DND-41 (cell line): ENCODE measurements at regions not wholly inside any gene's neighbourhood (a gene's known extent, or its start where the extent isn't known, plus 50 kb on each side); places are given as distances from the start of the nearest gene placed in this dataset.

Experiments used
- EZH2 ChIP-seq: IDR thresholded peaks from 3 replicates; pipeline ENCODE4 v1.6.1; 2012; ENCODE audit warnings: borderline replicate concordance, low read depth, mild to moderate bottlenecking, moderate library complexity, low read length, inconsistent platforms; ENCODE audit not compliant: severe bottlenecking
- TF ChIP-seq, protein P1 (sequence below): IDR thresholded peaks from 2 replicates; pipeline ENCODE4 v1.5.1; 2012; ENCODE audit warnings: borderline replicate concordance, low read length, moderate library complexity, mild to moderate bottlenecking; ENCODE audit not compliant: poor library complexity, severe bottlenecking; ENCODE audit errors: extremely low read depth

DNA sequence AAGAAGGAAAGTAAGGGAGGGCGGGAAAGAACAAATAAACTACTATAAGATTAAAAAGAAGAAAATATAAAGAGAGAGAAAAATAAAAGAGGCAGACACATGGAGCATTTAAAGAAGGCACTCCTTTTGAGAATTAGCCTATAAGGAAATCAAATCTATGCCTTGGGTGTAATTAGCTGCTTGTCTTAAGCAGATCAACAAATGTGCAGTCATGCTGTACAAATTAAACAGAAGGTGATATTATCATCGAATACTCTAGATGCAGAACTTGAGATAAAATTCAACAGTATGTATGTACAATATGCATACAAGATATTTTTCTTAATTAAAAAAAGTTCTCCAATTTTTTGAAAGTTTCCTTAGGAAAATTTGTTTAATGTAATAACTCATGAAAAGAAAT, 623.0 kb upstream of the CHORDC1 start:
- TF ChIP-seq, protein P1, sequence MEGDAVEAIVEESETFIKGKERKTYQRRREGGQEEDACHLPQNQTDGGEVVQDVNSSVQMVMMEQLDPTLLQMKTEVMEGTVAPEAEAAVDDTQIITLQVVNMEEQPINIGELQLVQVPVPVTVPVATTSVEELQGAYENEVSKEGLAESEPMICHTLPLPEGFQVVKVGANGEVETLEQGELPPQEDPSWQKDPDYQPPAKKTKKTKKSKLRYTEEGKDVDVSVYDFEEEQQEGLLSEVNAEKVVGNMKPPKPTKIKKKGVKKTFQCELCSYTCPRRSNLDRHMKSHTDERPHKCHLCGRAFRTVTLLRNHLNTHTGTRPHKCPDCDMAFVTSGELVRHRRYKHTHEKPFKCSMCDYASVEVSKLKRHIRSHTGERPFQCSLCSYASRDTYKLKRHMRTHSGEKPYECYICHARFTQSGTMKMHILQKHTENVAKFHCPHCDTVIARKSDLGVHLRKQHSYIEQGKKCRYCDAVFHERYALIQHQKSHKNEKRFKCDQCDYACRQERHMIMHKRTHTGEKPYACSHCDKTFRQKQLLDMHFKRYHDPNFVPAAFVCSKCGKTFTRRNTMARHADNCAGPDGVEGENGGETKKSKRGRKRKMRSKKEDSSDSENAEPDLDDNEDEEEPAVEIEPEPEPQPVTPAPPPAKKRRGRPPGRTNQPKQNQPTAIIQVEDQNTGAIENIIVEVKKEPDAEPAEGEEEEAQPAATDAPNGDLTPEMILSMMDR, result no peak
- TF ChIP-seq EZH2, result no peak
